Kidney (tissue), 13 donors: ENCODE measurements at regions not wholly inside any gene's neighbourhood (a gene's known extent, or its start where the extent isn't known, plus 50 kb on each side); places are given as distances from the start of the nearest gene placed in this dataset.

Experiments used
- DNase-seq, 5 donors: peaks; one replicate each; pipeline ENCODE4 v3.0.0-alpha.2; 2013 to 2020
- FAIRE-seq: peaks from 2 replicates; lab custom pipeline; 2012; peaks lifted over from hg19 to GRCh38; lab: Jason Lieb, UNC
- H3K27ac ChIP-seq, 2 donors: one replicate each; pipeline ENCODE4 v1.7.0; 2013; ENCODE audit warnings: low read depth in 2 of 2, low read length in 2 of 2, inconsistent platforms in 1 of 2
- H3K27me3 ChIP-seq: one replicate; pipeline ENCODE4 v1.7.1; 2013; ENCODE audit warnings: low read length, inconsistent platforms; ENCODE audit not compliant: control insufficient read depth, insufficient read depth
- H3K36me3 ChIP-seq, 3 donors: one replicate each; pipeline versions ENCODE4 v1.7.0 to v1.7.1; 2013; ENCODE audit warnings: low read length in 3 of 3, control low read depth in 1 of 3, inconsistent platforms in 1 of 3; ENCODE audit not compliant: insufficient read depth in 3 of 3, control insufficient read depth in 2 of 3
- H3K4me1 ChIP-seq, 3 donors: one replicate each; pipeline versions ENCODE4 v1.7.0 to v1.7.1; 2013; ENCODE audit warnings: low read length in 3 of 3, inconsistent platforms in 1 of 3, low read depth in 1 of 3; ENCODE audit not compliant: control insufficient read depth in 2 of 3, insufficient read depth in 2 of 3
- H3K4me3 ChIP-seq, 3 donors: one replicate each; pipeline versions ENCODE4 v1.7.0 to v1.8.1; 2013; ENCODE audit warnings: low read length in 3 of 3, control low read depth in 1 of 3, inconsistent platforms in 1 of 3
- H3K9ac ChIP-seq, 3 donors: one replicate each; pipeline versions ENCODE4 v1.7.0 to v1.7.1; 2013; ENCODE audit warnings: low read length in 3 of 3, control low read depth in 1 of 3, inconsistent platforms in 1 of 3
- H3K9me3 ChIP-seq, 3 donors: one replicate each; pipeline versions ENCODE4 v1.7.0 to v1.7.1; 2013; ENCODE audit warnings: low read length in 3 of 3, control low read depth in 1 of 3, inconsistent platforms in 1 of 3; ENCODE audit not compliant: control insufficient read depth in 2 of 3, insufficient read depth in 1 of 3
- CTCF ChIP-seq: IDR thresholded peaks from 3 replicates; pipeline ENCODE4 v1.5.1; 2012; ENCODE audit warnings: mild to moderate bottlenecking, moderate library complexity, borderline replicate concordance; ENCODE audit not compliant: insufficient read depth; ENCODE audit errors: extremely low read depth
- intact Hi-C: fragments of 100-400 bp; cut with DNase I; formaldehyde crosslinking; loops from one replicate; pipeline ENCODE4 v1.11.1; 2022
- donor health status: control.
- donor health status: control.
- donor health status: control.
- donor health status: control.
- donor health status: control.
- donor health status: DM: yes; HTN: yes; CAD: no.
- donor health status: Normal renal cell carcinoma (clear cell type).

GRCh38 chr16:86120201-86121192, 221.5 kb downstream of the IRF8 start:
- intact Hi-C loops: no loop called here
- no peaks in the 10 kb centered on the region for H3K36me3 ChIP-seq
- H3K4me1 ChIP-seq: peaks cover 0 to 12% (median 3%) of the 10 kb centered on the region in 3 donors
- no peaks in the 10 kb centered on the region for H3K9me3 ChIP-seq
- H3K9ac ChIP-seq: no peak overlapping the region
- no peak overlapping the region for H3K27ac ChIP-seq
- TF ChIP-seq CTCF: no peak
- FAIRE-seq (no peak), DNase-seq (peak; percentile 4 to 79 (median 66))
- no peak overlapping the region for H3K4me3 ChIP-seq
- no peaks in the 10 kb centered on the region for H3K27me3 ChIP-seq

GRCh38 chr16:86121374-86122010, 222.5 kb downstream of the IRF8 start:
- DNase-seq (peak in 3 of 5 donors; percentile 7 to 52 (median 22)), FAIRE-seq (no peak)
- no peak for TF ChIP-seq CTCF
- Histone ChIP-seq H3K9ac (no peak overlapping the region), H3K4me1 (peaks cover 0 to 12% (median 3%) of the 10 kb centered on the region in 3 donors), H3K9me3 (no peaks in the 10 kb centered on the region), H3K27me3 (no peaks in the 10 kb centered on the region), H3K36me3 (no peaks in the 10 kb centered on the region), H3K4me3 (no peak overlapping the region), H3K27ac (no peak overlapping the region)
- intact Hi-C loops: no loop called here

GRCh38 chr16:86122681-86123342, 223.8 kb downstream of the IRF8 start:
- peak in 2 of 5 donors; percentile 50 to 70 for DNase-seq
- Histone ChIP-seq H3K36me3 (no peaks in the 10 kb centered on the region), H3K4me3 (no peak overlapping the region), H3K4me1 (peaks cover 0 to 12% (median 3%) of the 10 kb centered on the region in 3 donors), H3K27me3 (no peaks in the 10 kb centered on the region), H3K27ac (no peak overlapping the region), H3K9me3 (no peaks in the 10 kb centered on the region), H3K9ac (no peak overlapping the region)
- no peak for FAIRE-seq
- intact Hi-C loops: no loop called here
- TF ChIP-seq CTCF: no peak
